ENCODE measurements at regions not wholly inside any gene's neighbourhood (a gene's known extent, or its start where the extent isn't known, plus 50 kb on each side); places are given as distances from the start of the nearest gene placed in this dataset.

DNA sequence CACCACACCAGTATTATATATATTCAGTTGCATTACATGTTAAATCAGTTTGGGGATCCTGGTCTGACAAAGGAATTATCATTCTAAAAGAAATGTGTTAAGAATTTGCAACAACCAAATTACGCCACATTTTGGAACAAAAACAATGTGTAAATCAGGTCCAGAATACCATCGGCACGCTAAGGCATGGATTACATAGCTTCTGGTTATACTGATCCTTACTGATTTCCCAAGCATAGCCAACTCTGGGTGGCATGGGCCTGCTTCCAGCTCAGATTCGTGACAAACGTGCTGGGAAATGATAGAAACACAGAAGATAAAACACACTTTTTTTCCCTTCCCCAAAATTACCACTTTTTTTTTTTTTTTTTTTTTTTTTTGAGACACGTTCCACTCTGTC is 660.0 kb downstream of the SORCS1 start:
- no TSS peak for BruUV-seq (replicated peaks)
- in situ Hi-C loops (cut with HindIII; ENCODE audit: low pct_unique_long_range_greater_than_20kb, low sequenced_read_pairs) (no loop called here), intact Hi-C loops (cut with micrococcal nuclease; ENCODE audit: unreplicated experiment) (no loop called here)
- H3K27me3 ChIP-seq (ENCODE audit: control insufficient read depth, insufficient read depth, low read length) = no peaks in the 10 kb centered on the region
- TF ChIP-seq POLR2AphosphoS5 (IDR thresholded peaks at IDR 0.05; ENCODE audit: low read depth, low read length) (no peak), TCF7L2 (IDR thresholded peaks at IDR 0.05; ENCODE audit: low read depth, low read length) (no peak), SIN3A (IDR thresholded peaks at IDR 0.05; ENCODE audit: borderline replicate concordance, insufficient read depth, low read depth, low read length) (no peak)
- TF ChIP-seq, protein P1, sequence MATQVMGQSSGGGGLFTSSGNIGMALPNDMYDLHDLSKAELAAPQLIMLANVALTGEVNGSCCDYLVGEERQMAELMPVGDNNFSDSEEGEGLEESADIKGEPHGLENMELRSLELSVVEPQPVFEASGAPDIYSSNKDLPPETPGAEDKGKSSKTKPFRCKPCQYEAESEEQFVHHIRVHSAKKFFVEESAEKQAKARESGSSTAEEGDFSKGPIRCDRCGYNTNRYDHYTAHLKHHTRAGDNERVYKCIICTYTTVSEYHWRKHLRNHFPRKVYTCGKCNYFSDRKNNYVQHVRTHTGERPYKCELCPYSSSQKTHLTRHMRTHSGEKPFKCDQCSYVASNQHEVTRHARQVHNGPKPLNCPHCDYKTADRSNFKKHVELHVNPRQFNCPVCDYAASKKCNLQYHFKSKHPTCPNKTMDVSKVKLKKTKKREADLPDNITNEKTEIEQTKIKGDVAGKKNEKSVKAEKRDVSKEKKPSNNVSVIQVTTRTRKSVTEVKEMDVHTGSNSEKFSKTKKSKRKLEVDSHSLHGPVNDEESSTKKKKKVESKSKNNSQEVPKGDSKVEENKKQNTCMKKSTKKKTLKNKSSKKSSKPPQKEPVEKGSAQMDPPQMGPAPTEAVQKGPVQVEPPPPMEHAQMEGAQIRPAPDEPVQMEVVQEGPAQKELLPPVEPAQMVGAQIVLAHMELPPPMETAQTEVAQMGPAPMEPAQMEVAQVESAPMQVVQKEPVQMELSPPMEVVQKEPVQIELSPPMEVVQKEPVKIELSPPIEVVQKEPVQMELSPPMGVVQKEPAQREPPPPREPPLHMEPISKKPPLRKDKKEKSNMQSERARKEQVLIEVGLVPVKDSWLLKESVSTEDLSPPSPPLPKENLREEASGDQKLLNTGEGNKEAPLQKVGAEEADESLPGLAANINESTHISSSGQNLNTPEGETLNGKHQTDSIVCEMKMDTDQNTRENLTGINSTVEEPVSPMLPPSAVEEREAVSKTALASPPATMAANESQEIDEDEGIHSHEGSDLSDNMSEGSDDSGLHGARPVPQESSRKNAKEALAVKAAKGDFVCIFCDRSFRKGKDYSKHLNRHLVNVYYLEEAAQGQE (IDR thresholded peaks at IDR 0.05; ENCODE audit: insufficient read depth in 1 of 2, low read depth in 2 of 2, low read length in 1 of 2) = no peak
- TF ChIP-seq, protein P2, sequence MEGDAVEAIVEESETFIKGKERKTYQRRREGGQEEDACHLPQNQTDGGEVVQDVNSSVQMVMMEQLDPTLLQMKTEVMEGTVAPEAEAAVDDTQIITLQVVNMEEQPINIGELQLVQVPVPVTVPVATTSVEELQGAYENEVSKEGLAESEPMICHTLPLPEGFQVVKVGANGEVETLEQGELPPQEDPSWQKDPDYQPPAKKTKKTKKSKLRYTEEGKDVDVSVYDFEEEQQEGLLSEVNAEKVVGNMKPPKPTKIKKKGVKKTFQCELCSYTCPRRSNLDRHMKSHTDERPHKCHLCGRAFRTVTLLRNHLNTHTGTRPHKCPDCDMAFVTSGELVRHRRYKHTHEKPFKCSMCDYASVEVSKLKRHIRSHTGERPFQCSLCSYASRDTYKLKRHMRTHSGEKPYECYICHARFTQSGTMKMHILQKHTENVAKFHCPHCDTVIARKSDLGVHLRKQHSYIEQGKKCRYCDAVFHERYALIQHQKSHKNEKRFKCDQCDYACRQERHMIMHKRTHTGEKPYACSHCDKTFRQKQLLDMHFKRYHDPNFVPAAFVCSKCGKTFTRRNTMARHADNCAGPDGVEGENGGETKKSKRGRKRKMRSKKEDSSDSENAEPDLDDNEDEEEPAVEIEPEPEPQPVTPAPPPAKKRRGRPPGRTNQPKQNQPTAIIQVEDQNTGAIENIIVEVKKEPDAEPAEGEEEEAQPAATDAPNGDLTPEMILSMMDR (IDR thresholded peaks at IDR 0.05) = no peak
- no peak overlapping the region for H3K27ac ChIP-seq (ENCODE audit: low read length)
- ATAC-seq = no peak
- H3K4me3 ChIP-seq (ENCODE audit: low read depth in 2 of 2, low read length in 2 of 2) = no peak overlapping the region
- no peaks in the 10 kb centered on the region for H3K9me3 ChIP-seq (ENCODE audit: control insufficient read depth, insufficient read depth, low read depth, low read length)
- H3K36me3 ChIP-seq (ENCODE audit: control insufficient read depth, insufficient read depth, low read length) = no peaks in the 10 kb centered on the region
- CTCF ChIA-PET = no interaction called here
- POLR2A ChIA-PET = no interaction called here
- H3K4me1 ChIP-seq (ENCODE audit: control insufficient read depth, insufficient read depth, low read length) = no peaks in the 10 kb centered on the region
- DNase-seq (ENCODE audit: low read depth, low spot score) = no peak

DNA sequence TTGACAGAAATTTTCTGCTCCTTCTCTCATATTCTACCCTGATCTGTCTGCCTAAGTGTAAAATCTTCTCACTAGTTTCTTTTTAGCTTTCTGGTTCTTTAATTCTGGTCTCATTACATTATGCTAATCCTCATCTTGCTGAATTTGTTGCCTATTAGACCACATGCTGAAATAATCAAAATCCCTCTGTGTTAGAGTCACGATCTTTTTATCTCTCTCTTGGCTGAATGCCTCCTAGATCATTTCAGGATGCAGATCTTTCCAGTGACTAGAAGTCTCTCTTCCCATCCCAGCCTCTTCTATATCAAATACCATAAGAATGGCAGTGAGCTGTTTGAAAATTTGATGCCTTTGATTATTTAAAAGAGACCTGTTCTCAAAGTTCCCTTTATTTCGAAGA is 661.9 kb downstream of the SORCS1 start:
- Histone ChIP-seq H3K4me3 (ENCODE audit: low read depth in 2 of 2, low read length in 2 of 2) (no peak overlapping the region), H3K9me3 (ENCODE audit: control insufficient read depth, insufficient read depth, low read depth, low read length) (no peaks in the 10 kb centered on the region), H3K4me1 (ENCODE audit: control insufficient read depth, insufficient read depth, low read length) (no peaks in the 10 kb centered on the region), H3K36me3 (ENCODE audit: control insufficient read depth, insufficient read depth, low read length) (no peaks in the 10 kb centered on the region), H3K27ac (ENCODE audit: low read length) (no peak overlapping the region), H3K27me3 (ENCODE audit: control insufficient read depth, insufficient read depth, low read length) (no peaks in the 10 kb centered on the region)
- POLR2A ChIA-PET = no interaction called here
- intact Hi-C loops (cut with micrococcal nuclease; ENCODE audit: unreplicated experiment) = no loop called here
- in situ Hi-C loops (cut with HindIII; ENCODE audit: low pct_unique_long_range_greater_than_20kb, low sequenced_read_pairs) = no loop called here
- no peak for DNase-seq (ENCODE audit: low read depth, low spot score)
- BruUV-seq (replicated peaks) = no TSS peak
- CTCF ChIA-PET = no interaction called here
- no peak for ATAC-seq
- TF ChIP-seq TCF7L2 (IDR thresholded peaks at IDR 0.05; ENCODE audit: low read depth, low read length) (no peak), SIN3A (IDR thresholded peaks at IDR 0.05; ENCODE audit: borderline replicate concordance, insufficient read depth, low read depth, low read length) (no peak), POLR2AphosphoS5 (IDR thresholded peaks at IDR 0.05; ENCODE audit: low read depth, low read length) (no peak)
- TF ChIP-seq, protein P1 (IDR thresholded peaks at IDR 0.05; ENCODE audit: insufficient read depth in 1 of 2, low read depth in 2 of 2, low read length in 1 of 2) = no peak
- TF ChIP-seq, protein P2 (IDR thresholded peaks at IDR 0.05) = no peak

Data from Panc1 (cell line).